ENCODE measurements at regions not wholly inside any gene's neighbourhood (a gene's known extent, or its start where the extent isn't known, plus 50 kb on each side); places are given as distances from the start of the nearest gene placed in this dataset.

GRCh38 chr13:79898996-79899395 is 418.0 kb downstream of the NDFIP2 start:
- no peaks in the 10 kb centered on the region for H4K20me1 ChIP-seq (ENCODE audit: low read depth, low read length)
- H3K4me2 ChIP-seq (ENCODE audit: low read depth, low read length, poor library complexity, severe bottlenecking), result no peak overlapping the region
- no peaks in the 10 kb centered on the region for H3K9me3 ChIP-seq (ENCODE audit: insufficient read depth, low read length)
- H3K9me2 ChIP-seq (replicated peaks; ENCODE audit: insufficient read depth, low read length), result no peaks in the 10 kb centered on the region
- H3K9ac ChIP-seq (ENCODE audit: low read length), result no peak overlapping the region
- no peak overlapping the region for H2AFZ ChIP-seq (ENCODE audit: low read depth, low read length, severe bottlenecking)
- no peaks in the 10 kb centered on the region for H3F3A ChIP-seq (ENCODE audit: insufficient read depth)
- H3K27me3 ChIP-seq (ENCODE audit: low read length), result no peaks in the 10 kb centered on the region
- H3K36me3 ChIP-seq (ENCODE audit: low read length), result no peaks in the 10 kb centered on the region
- H3K27ac ChIP-seq (ENCODE audit: low read depth, low read length), result no peak overlapping the region
- TF ChIP-seq CTCF (IDR thresholded peaks at IDR 0.05; ENCODE audit: insufficient read depth, low read length, poor library complexity, severe bottlenecking) (no peak), EZH2phosphoT487 (conservative IDR thresholded peaks at IDR 0.05; ENCODE audit: low read length) (no peak)
- H3K4me3 ChIP-seq (ENCODE audit: insufficient read depth, low read length, poor library complexity, severe bottlenecking), result no peak overlapping the region
- no peaks in the 10 kb centered on the region for H3K79me2 ChIP-seq (ENCODE audit: insufficient read depth, low read length)

GRCh38 chr13:79898202-79898826 is 417.4 kb downstream of the NDFIP2 start:
- no peak overlapping the region for H3K4me3 ChIP-seq (ENCODE audit: insufficient read depth, low read length, poor library complexity, severe bottlenecking)
- H4K20me1 ChIP-seq (ENCODE audit: low read depth, low read length), result no peaks in the 10 kb centered on the region
- H3K4me2 ChIP-seq (ENCODE audit: low read depth, low read length, poor library complexity, severe bottlenecking), result no peak overlapping the region
- no peaks in the 10 kb centered on the region for H3K9me3 ChIP-seq (ENCODE audit: insufficient read depth, low read length)
- H2AFZ ChIP-seq (ENCODE audit: low read depth, low read length, severe bottlenecking), result no peak overlapping the region
- no peak overlapping the region for H3K9ac ChIP-seq (ENCODE audit: low read length)
- no peaks in the 10 kb centered on the region for H3K27me3 ChIP-seq (ENCODE audit: low read length)
- H3K36me3 ChIP-seq (ENCODE audit: low read length), result no peaks in the 10 kb centered on the region
- H3K79me2 ChIP-seq (ENCODE audit: insufficient read depth, low read length), result no peaks in the 10 kb centered on the region
- H3K9me2 ChIP-seq (replicated peaks; ENCODE audit: insufficient read depth, low read length), result no peaks in the 10 kb centered on the region
- H3F3A ChIP-seq (ENCODE audit: insufficient read depth), result no peaks in the 10 kb centered on the region
- no peak overlapping the region for H3K27ac ChIP-seq (ENCODE audit: low read depth, low read length)
- TF ChIP-seq EZH2phosphoT487 (conservative IDR thresholded peaks at IDR 0.05; ENCODE audit: low read length), result no peak
- no peak for TF ChIP-seq CTCF (IDR thresholded peaks at IDR 0.05; ENCODE audit: insufficient read depth, low read length, poor library complexity, severe bottlenecking)

GRCh38 chr13:79896851-79897250 is 415.9 kb downstream of the NDFIP2 start:
- Histone ChIP-seq H3K79me2 (ENCODE audit: insufficient read depth, low read length) (no peaks in the 10 kb centered on the region), H3K27ac (ENCODE audit: low read depth, low read length) (no peak overlapping the region), H3K36me3 (ENCODE audit: low read length) (no peaks in the 10 kb centered on the region), H3K27me3 (ENCODE audit: low read length) (no peaks in the 10 kb centered on the region), H3K4me3 (ENCODE audit: insufficient read depth, low read length, poor library complexity, severe bottlenecking) (no peak overlapping the region), H3K4me2 (ENCODE audit: low read depth, low read length, poor library complexity, severe bottlenecking) (no peak overlapping the region), H4K20me1 (ENCODE audit: low read depth, low read length) (no peaks in the 10 kb centered on the region), H3K9me3 (ENCODE audit: insufficient read depth, low read length) (no peaks in the 10 kb centered on the region), H3F3A (ENCODE audit: insufficient read depth) (no peaks in the 10 kb centered on the region), H3K9ac (ENCODE audit: low read length) (no peak overlapping the region), H3K9me2 (replicated peaks; ENCODE audit: insufficient read depth, low read length) (no peaks in the 10 kb centered on the region), H2AFZ (ENCODE audit: low read depth, low read length, severe bottlenecking) (no peak overlapping the region)
- no peak for TF ChIP-seq CTCF (IDR thresholded peaks at IDR 0.05; ENCODE audit: insufficient read depth, low read length, poor library complexity, severe bottlenecking)
- TF ChIP-seq EZH2phosphoT487 (conservative IDR thresholded peaks at IDR 0.05; ENCODE audit: low read length), result no peak

Data from SU-DHL-6 (cell line).